ENCODE measurements at regions not wholly inside any gene's neighbourhood (a gene's known extent, or its start where the extent isn't known, plus 50 kb on each side); places are given as distances from the start of the nearest gene placed in this dataset.

- DNase-seq, result no peak
Measured at GRCh38 chr1:30417001-30417700, 306.2 kb downstream of the MATN1 start.

DNA sequence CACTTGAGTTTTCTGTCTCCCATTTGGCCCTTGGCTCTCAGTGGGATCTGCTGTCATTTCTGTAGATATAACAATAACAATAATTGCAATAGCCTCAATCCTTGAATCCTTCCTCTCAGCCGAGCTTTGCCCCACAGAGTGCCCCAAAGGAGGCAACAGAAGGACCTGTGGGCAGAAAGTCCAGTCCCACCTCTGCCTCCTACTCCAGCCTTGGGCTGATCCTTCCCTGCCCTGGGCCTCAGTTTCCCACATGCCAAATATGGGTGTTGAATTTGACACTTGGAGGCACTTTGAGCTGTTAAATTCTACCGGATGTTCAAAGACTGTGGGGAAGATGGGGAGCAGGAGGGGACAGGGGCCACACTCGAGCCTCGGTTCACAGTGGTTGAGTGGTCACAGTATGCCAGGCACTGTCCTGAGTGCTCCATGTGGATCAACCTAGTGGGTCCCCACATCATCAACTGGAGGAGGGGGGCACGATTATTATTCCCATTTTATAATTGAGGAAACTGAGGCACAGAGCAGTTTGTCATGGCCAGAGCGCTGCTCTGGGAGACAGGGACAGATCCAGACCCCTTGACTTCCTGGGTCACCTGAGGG is 307.1 kb downstream of the MATN1 start:
- no peak for DNase-seq

- DNase-seq, result no peak
Measured at GRCh38 chr1:30415171-30415940, 308.0 kb downstream of the MATN1 start.

GRCh38 chr1:30414851-30415165 is 308.6 kb downstream of the MATN1 start:
- DNase-seq, result no peak

DNA sequence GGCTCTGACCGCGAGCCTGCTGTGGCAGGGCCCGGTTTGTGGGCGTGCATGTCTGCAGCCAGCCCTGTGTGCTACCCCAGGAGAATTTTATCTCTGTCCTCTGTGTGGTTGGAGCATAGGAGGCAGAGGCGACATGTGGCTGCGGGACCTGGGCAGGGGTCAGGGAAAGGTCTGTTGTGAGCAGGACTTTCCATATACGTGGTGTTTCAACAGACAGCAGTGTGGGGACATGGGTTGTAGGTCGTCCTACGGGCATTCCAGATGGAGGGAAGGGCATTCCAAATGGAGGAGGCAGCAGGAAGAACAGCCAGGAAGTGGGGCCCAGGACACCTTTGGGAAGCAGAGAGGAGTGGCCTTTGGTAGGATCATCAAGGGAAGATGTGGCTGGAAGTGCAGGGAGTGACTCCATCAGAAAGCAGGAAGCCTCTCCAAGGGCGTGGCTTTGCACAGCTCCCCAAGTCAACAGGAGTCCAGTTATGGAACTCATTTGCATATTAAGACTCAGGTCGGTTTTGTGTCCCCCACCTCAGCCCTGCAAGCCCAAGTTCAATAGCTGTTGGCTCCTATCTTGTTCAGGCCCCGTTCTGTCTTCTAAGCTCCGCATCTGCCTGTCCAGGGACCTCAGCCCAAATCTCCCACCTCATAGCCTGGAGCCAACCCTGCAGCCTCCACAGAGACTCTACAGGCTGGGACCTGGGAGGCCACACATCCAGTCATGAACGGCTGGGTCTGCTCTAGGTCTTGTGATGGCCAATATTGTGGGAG is 309.1 kb downstream of the MATN1 start:
- DNase-seq, result no peak

GRCh38 chr1:30413606-30414005 is 309.8 kb downstream of the MATN1 start:
- DNase-seq, result no peak

DNA sequence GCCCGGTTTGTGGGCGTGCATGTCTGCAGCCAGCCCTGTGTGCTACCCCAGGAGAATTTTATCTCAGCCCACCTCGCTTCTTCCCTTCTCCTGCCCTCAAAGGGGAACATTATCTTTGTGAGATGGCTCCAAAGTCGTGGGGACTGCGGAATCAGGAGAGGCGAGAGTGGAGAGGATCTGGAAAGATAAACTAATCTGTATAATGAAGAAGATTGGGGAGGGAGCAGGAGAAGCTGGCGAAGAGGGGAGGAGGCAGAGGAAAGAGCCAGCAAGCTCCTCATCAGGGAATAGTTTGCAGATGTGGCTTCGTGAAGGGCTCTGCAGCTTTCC is 310.3 kb downstream of the MATN1 start:
- DNase-seq, result no peak

DNA sequence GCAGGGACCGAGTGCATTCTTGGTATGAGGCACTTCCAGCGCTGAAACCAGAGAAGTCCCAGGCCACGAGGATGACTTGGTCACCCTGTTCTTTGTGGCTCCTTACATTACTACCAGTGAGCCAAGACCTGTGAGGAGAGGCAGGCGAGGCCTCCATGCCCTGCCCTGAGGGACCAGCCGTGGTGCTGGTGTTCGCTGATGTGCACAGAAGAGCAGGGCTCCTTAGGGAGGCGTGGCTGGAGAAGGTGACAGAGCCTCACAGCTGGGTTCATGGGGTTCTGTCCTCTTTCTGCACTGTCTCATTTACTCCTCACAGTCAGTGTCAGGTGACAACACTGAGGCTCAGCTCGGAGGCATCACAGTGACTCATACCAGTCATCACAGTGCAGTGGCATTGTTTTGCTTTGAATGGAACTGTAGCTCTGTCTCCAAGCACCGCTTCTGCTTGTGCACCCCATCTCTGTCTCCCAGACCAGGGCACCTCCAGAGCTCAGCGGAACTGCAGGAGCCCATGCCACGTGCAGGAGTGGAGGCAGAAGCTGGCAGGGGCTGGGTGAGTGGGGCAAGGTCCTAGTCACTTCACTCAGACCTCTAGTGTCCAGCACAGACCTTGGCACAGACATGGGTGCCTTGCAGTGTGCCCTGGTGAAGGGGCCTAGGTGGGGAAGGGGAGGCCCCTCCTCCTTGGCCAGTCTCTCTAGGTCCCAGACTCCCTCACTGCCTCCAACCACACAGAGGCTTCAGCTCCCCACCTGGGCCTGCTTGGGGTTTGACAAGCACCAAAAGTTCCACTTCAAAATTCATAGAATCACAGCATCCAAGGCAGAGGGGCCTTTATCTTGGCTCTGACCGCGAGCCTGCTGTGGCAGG is 310.9 kb downstream of the MATN1 start:
- no peak for DNase-seq

DNA sequence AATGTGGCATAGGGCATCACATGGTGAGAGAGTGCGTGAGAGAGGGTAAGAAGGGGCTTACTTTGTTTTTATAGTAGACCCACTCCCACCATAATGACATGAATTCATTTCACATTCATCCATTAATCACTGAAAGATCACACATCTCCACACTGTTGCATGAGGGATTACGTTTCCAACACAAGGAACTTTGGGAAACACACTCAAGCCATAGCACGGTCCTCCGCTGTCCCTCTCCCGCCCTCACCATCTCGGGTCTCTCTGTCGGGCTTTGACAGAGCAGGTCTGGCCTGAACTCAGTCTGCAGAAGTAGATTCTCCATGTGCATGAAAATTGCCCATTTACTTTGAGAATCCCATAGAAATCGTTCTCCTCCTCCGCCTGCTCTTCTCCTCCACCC is 312.2 kb downstream of the MATN1 start:
- DNase-seq, result no peak

DNA sequence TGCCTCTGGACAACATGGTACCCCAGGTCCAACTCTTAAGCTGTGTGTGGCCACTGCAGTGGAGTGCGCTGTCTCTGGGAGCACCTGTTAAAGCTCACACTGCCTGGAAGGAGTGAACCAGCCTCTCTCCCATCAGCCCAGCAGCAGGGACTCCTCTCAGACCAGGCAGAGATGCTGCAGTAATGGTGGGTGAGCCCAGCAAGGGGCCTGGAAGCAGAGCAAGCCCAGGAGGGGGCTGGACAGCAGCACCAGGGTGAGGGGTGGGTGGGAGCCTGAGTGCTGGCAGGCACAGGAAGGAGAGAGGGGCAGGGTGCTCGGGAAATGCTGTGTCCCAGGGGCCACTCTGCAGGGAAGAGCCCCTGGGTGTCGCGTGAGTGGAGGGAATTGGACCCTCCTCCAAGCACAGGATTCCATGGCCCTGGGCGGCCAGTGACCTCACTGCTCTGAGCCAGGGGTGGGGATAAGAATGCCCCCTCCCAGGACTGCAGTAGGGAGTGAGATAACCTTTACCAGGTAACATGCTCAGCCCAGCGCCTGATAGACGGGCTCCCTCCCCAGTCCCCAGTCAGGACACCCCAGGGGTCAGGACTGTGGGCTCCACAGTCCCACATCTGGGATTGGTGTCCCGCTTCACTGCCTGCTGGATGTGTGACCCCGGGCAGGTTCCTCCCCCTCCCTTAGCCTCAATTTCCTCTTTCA is 313.1 kb downstream of the MATN1 start:
- DNase-seq, result no peak

DNA sequence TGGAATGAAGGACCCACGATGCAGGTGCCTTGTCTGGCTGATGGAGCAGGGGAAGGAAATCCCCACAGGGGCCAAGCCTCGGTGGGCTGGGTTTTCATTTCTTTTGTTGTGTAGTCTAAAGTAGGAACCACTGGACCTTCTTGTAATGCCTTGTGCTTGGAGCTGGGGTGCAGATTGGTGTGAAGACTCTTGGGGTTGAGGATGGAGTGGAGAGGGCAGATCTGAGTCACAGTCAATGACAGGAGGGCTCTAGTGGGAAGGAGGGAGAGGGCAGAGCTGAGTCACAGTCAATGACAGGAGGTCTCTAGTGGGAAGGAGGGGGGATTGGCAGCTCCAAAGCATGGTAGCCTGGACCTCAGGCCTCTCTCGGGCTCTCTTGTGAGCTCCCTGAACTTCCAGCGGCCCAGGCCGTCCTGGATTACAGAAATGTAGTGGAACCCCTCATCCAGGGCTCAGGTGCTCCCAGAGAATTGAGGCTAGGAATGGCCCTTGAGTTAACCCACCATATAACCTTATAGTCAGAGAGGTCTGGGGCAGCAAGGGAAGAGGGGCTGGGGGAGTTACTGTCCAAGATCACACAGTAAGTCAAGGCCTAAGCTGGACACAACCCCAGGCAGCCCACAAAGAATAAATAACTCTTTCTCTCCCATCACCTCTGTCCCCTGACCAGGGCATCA is 313.8 kb downstream of the MATN1 start:
- no peak for DNase-seq

DNA sequence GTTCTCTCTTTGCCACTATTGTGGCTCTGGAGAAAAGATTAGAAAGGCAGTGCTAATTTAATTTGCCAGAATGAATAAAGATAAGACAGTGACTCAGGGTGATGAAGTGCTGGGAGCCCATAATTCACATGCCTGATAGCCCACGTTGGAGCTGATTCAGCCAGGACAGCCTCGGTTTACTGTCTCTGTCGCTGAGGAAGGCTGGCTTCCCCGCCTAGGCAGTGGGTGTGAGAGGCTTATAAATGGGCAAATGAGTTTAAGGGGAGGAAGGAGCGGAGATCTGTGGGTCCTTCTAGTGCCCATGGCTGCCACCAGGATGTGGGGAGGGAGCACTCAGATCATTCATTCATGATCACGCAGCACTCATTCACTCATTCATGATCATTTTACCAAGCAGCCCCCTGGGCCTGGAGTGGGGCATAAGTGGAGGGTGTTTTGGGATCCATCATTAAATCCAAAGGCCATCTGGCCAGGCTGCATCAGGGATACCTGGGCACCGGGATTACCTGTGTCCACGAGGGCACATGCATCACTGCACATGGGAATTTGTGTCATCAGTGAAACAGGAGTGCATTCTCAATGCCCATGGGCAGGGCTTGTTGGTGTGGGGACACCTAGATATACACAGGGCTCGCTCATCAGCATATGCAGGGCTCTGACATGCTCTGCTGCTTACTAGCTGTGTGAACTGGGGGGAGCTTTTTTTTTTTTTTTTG is 315.4 kb downstream of the MATN1 start:
- no peak for DNase-seq

DNA sequence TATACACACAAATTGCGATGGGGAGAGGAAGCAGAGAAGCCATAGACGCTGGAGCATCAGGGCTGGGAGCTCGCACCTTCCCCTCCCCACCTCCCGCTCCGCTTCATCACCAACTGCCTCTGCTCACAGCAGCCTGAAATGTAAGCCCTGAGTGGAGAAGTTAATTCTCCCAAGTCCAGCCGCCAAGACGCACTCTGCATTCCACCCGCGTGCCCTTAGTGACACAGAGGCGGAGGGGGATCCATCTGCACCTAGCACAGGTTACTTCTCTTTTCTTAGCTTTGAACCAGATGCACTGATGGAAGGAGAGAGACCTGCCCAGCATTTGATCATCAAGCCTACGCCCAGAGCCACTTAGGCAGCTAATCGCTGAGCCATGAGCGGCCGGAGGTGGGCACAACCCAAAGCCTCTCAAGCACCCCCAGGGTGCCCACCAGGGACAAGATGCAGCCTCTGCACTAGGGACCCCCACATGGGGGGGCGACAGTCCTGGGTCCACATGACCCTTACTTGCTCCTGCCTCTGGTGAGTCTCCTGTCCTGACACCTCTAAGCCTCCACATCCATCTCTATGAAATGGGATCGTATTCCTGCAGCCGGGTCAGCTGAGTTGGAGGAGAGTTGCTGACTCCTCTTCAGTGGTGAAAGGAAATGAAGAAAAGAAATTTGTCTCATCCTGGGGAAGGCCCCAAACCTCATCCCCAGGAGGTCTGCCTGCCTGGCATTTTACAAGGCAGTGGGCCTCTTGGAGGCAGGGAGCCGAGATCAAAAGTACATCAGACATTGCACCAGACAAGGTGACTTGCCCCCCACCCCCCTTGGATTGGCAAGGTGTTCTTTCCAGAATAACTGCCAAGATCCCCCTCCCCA is 316.2 kb downstream of the MATN1 start:
- DNase-seq, result no peak

DNA sequence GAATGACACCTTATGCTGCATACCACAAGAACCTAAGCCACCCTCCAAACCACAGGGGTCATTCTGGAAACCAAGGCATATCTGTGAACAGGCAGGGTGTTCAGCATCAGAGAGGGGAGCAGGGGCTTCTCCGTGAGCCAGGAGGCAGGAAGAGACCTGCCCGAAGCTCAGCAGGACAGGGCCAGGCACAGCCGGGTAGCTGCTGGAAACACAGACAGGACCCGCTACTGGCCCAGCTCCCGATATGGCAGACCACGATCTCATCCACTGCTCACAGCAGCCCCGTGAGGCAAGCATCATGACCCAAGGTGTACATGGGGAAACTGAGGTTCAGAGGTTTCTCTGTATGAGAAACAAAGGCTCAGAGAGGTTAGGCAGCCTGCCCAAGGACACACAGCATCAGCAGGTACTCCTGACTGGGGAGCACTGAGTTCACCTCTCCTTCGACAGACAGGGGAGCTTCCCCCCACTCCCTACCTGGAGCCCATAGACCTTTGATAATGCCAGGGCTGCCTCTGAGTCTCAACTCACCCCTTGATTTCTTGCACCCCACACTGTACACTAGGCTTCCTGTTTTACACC is 317.7 kb downstream of the MATN1 start:
- DNase-seq, result no peak

GRCh38 chr1:30405081-30405480 is 318.3 kb downstream of the MATN1 start:
- DNase-seq, result no peak

GRCh38 chr1:30404341-30404740 is 319.0 kb downstream of the MATN1 start:
- no peak for DNase-seq

- no peak for DNase-seq
Measured at GRCh38 chr1:30403726-30404125, 319.7 kb downstream of the MATN1 start.

DNA sequence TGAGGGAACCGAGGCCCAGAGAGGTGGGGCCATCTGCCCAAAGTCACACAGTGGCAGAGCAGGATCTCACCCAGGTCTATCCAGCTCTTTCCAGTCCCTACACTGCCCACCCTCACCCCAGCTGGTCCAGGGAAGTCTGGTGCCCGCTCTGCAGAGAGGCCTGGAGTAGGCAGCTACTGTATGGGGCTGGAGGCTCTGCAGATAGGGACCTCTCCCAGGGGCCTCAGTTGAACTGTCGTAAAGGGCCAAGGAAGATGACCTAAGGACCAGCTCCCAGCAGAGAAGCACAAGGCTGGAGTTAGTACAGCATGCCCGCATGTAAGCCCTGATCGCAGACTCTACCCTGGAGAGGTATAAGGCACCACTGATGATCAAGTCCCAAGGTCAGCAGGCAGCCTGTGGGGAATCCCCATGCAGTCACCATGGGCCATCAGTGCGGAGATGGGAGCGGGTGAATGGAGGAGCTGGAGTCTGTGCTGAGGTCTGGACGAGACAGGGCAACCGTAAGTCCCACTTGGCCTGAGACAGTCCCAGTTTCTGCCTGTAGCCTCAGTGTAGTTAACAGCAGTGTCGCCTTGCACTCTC is 320.2 kb downstream of the MATN1 start:
- no peak for DNase-seq

- DNase-seq, result no peak
Measured at GRCh38 chr1:30402031-30402430, 321.4 kb downstream of the MATN1 start.

Data from bone marrow (tissue), 2 donors.